GM20000 (cell line): ENCODE measurements at regions not wholly inside any gene's neighbourhood (a gene's known extent, or its start where the extent isn't known, plus 50 kb on each side); places are given as distances from the start of the nearest gene placed in this dataset.

Experiments used
- DNase-seq: peaks from one replicate; pipeline ENCODE4 v3.0.0; 2012; ENCODE audit warnings: low spot score
- CTCF ChIP-seq: IDR thresholded peaks from 2 replicates; pipeline ENCODE4 v1.5.1; 2012; ENCODE audit warnings: mild to moderate bottlenecking, control low read depth; ENCODE audit errors: extremely low read depth, missing control alignments

GRCh38 chr2:176805345-176805744, 407.2 kb upstream of the HNRNPA3 start:
- no peak for DNase-seq
- TF ChIP-seq CTCF, result no peak

- no peak for DNase-seq
- TF ChIP-seq CTCF, result no peak
These were observed 400.3 kb upstream of the HNRNPA3 start for GRCh38 chr2:176812246-176812775.

GRCh38 chr2:176813156-176813555, 399.4 kb upstream of the HNRNPA3 start:
- no peak for TF ChIP-seq CTCF

GRCh38 chr2:176813621-176814049, 399.0 kb upstream of the HNRNPA3 start:
- DNase-seq, result no peak

More at GRCh38 chr2:176813156-176813555, 399.4 kb upstream of the HNRNPA3 start:
- DNase-seq, result no peak

GRCh38 chr2:176814274-176814673, 398.3 kb upstream of the HNRNPA3 start:
- no peak for DNase-seq

More at GRCh38 chr2:176813621-176814049, 399.0 kb upstream of the HNRNPA3 start:
- TF ChIP-seq CTCF, result no peak

GRCh38 chr2:176814740-176815367, 397.7 kb upstream of the HNRNPA3 start:
- TF ChIP-seq CTCF, result no peak
- peak; percentile 48 for DNase-seq

More at GRCh38 chr2:176814274-176814673, 398.3 kb upstream of the HNRNPA3 start:
- TF ChIP-seq CTCF, result no peak

GRCh38 chr2:176817061-176817565, 395.5 kb upstream of the HNRNPA3 start:
- DNase-seq, result peak; percentile 10
- no peak for TF ChIP-seq CTCF
